Mesendoderm (in vitro differentiated cells): ENCODE measurements at regions not wholly inside any gene's neighbourhood (a gene's known extent, or its start where the extent isn't known, plus 50 kb on each side); places are given as distances from the start of the nearest gene placed in this dataset.

Source experiments
- DNase-seq: peaks from one replicate; pipeline ENCODE4 v3.0.0; 2013
- H2AK5ac ChIP-seq: 2 replicates; pipeline ENCODE4 v1.6.1; 2013; ENCODE audit warnings: low read length, inconsistent platforms
- H2BK120ac ChIP-seq: 2 replicates; pipeline ENCODE4 v1.6.1; 2013; ENCODE audit warnings: low read depth, mild to moderate bottlenecking, low read length, moderate library complexity, mixed read lengths
- H2BK15ac ChIP-seq: replicated peaks from 2 replicates; pipeline ENCODE4 v1.6.1; 2013; ENCODE audit warnings: low read depth, mild to moderate bottlenecking, moderate library complexity
- H2BK5ac ChIP-seq: 2 replicates; pipeline ENCODE4 v1.6.1; 2013; ENCODE audit warnings: low read length, inconsistent platforms
- H3K18ac ChIP-seq: 2 replicates; pipeline ENCODE4 v1.6.1; 2013; ENCODE audit warnings: mild to moderate bottlenecking, low read length, mixed read lengths
- H3K23ac ChIP-seq: one replicate; pipeline ENCODE4 v1.6.1; 2013; ENCODE audit warnings: low read length
- H3K27ac ChIP-seq: 2 replicates; pipeline ENCODE4 v1.5.1; 2013; ENCODE audit warnings: low read depth, mild to moderate bottlenecking, inconsistent platforms, low read length, moderate library complexity
- H3K27me3 ChIP-seq: 2 replicates; pipeline ENCODE4 v1.6.1; 2013; ENCODE audit warnings: low read length, control low read depth, mild to moderate bottlenecking, inconsistent platforms; ENCODE audit not compliant: insufficient read depth, poor library complexity
- H3K36me3 ChIP-seq: 2 replicates; pipeline ENCODE4 v1.6.1; 2013; ENCODE audit warnings: low read length, inconsistent platforms; ENCODE audit not compliant: control insufficient read depth, insufficient read depth
- H3K4ac ChIP-seq: one replicate; pipeline ENCODE4 v1.6.1; 2013; ENCODE audit warnings: low read depth, mild to moderate bottlenecking, low read length, moderate library complexity
- H3K4me1 ChIP-seq: 2 replicates; pipeline ENCODE4 v1.6.1; 2013; ENCODE audit warnings: low read depth, low read length, inconsistent platforms; ENCODE audit not compliant: control insufficient read depth
- H3K4me2 ChIP-seq: 2 replicates; pipeline ENCODE4 v1.6.1; 2013; ENCODE audit warnings: low read length
- H3K4me3 ChIP-seq: 2 replicates; pipeline ENCODE4 v1.5.1; 2013; ENCODE audit warnings: mild to moderate bottlenecking, low read length
- H3K56ac ChIP-seq: one replicate; pipeline ENCODE4 v1.6.1; 2013; ENCODE audit warnings: low read length
- H3K79me1 ChIP-seq: 2 replicates; pipeline ENCODE4 v1.6.1; 2013; ENCODE audit warnings: low read length, inconsistent platforms
- H3K79me2 ChIP-seq: 2 replicates; pipeline ENCODE4 v1.6.1; 2013; ENCODE audit warnings: mild to moderate bottlenecking, low read length; ENCODE audit not compliant: control insufficient read depth, insufficient read depth
- H3K9ac ChIP-seq: 2 replicates; pipeline ENCODE4 v1.6.1; 2013; ENCODE audit warnings: low read length, inconsistent platforms
- H4K5ac ChIP-seq: one replicate; pipeline ENCODE4 v1.6.1; 2013; ENCODE audit warnings: low read length
- H4K8ac ChIP-seq: one replicate; pipeline ENCODE4 v1.6.1; 2013; ENCODE audit warnings: low read depth, mild to moderate bottlenecking, control low read depth, low read length, moderate library complexity
- WGBS: extraction: QIAGEN DNeasy Blood & Tissue Kit; methylation state at CpG from one replicate; pipeline ENCODE4 v1.1.7; 2013; ENCODE audit warnings: low lambda C conversion rate, missing lambda C conversion rate; ENCODE audit not compliant: insufficient coverage; ENCODE audit errors: extremely low coverage; 5-methylcytosine and 5-hydroxymethylcytosine counted together

DNA sequence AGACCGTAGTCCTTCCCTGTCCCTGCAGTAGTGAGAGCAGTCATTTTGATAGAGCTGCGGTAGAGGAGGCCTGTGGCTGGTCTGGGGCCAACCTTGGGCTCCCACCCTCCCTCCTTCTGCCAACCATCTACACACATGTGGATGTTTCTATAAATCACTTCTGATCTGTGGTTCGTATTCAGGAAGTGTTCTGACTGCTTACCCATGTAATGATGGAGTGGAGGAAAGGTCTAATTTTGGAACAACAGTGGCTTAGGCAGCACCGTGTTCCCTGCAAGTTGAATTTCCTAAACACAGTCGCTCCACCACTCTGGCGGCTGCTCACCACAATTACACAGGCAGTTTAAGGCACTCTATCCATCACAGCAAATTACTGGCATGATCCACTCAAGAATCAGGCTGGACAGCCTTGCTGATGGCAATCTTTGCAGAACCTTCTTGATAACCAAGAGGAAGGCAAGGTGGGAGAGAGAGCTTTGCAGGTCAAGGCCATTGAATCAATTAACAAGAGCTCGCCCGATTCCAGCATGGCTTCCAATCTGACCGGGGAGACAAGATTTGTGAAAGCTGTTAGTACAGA lies 104.7 kb upstream of the VEPH1 start:
- Histone ChIP-seq H3K56ac (no peak overlapping the region), H2AK5ac (no peak overlapping the region), H3K4ac (no peak overlapping the region), H3K4me3 (no peak overlapping the region), H2BK5ac (no peak overlapping the region), H2BK15ac (no peak overlapping the region), H3K18ac (no peak overlapping the region), H2BK120ac (no peak overlapping the region), H3K4me1 (peaks cover 3% of the 10 kb centered on the region), H4K8ac (no peak overlapping the region), H3K79me1 (no peaks in the 10 kb centered on the region), H3K9ac (no peak overlapping the region), H4K5ac (no peak overlapping the region), H3K27me3 (no peaks in the 10 kb centered on the region), H3K4me2 (no peak overlapping the region), H3K79me2 (no peaks in the 10 kb centered on the region), H3K36me3 (no peaks in the 10 kb centered on the region), H3K27ac (no peak overlapping the region), H3K23ac (no peak overlapping the region)
- WGBS: no CpG with 5 or more reads among the region's 9 CpGs
- DNase-seq: no peak

GRCh38 chr3:157606852-157607197 lies 103.6 kb upstream of the VEPH1 start:
- H3K79me2 ChIP-seq: no peaks in the 10 kb centered on the region
- H3K36me3 ChIP-seq: no peaks in the 10 kb centered on the region
- H2BK15ac ChIP-seq: no peak overlapping the region
- H3K56ac ChIP-seq: no peak overlapping the region
- H3K4me1 ChIP-seq: peaks cover 3% of the 10 kb centered on the region
- no peaks in the 10 kb centered on the region for H3K79me1 ChIP-seq
- no peak for DNase-seq
- no peak overlapping the region for H3K4me3 ChIP-seq
- H3K23ac ChIP-seq: no peak overlapping the region
- no peak overlapping the region for H4K8ac ChIP-seq
- no peak overlapping the region for H3K27ac ChIP-seq
- no peak overlapping the region for H3K4ac ChIP-seq
- WGBS: no CpG with 5 or more reads among the region's 4 CpGs
- no peak overlapping the region for H4K5ac ChIP-seq
- no peak overlapping the region for H3K4me2 ChIP-seq
- H2BK120ac ChIP-seq: no peak overlapping the region
- no peaks in the 10 kb centered on the region for H3K27me3 ChIP-seq
- no peak overlapping the region for H2AK5ac ChIP-seq
- H3K9ac ChIP-seq: no peak overlapping the region
- H2BK5ac ChIP-seq: no peak overlapping the region
- no peak overlapping the region for H3K18ac ChIP-seq

- Histone ChIP-seq H3K18ac (no peak overlapping the region), H3K4me2 (no peak overlapping the region), H3K4me1 (peaks cover 3% of the 10 kb centered on the region), H3K79me2 (no peaks in the 10 kb centered on the region), H3K4me3 (no peak overlapping the region), H3K27me3 (no peaks in the 10 kb centered on the region), H3K36me3 (no peaks in the 10 kb centered on the region), H2BK5ac (no peak overlapping the region), H2AK5ac (no peak overlapping the region), H3K23ac (no peak overlapping the region), H4K8ac (no peak overlapping the region), H3K56ac (no peak overlapping the region), H3K27ac (no peak overlapping the region), H3K4ac (no peak overlapping the region), H3K79me1 (no peaks in the 10 kb centered on the region), H4K5ac (no peak overlapping the region), H2BK120ac (no peak overlapping the region), H3K9ac (peak overlapping the region; percentile 27), H2BK15ac (no peak overlapping the region)
- DNase-seq: peak; percentile 92
- WGBS: no CpG with 5 or more reads among the region's 11 CpGs
Measured at GRCh38 chr3:157606011-157606851, 103.0 kb upstream of the VEPH1 start.

DNA sequence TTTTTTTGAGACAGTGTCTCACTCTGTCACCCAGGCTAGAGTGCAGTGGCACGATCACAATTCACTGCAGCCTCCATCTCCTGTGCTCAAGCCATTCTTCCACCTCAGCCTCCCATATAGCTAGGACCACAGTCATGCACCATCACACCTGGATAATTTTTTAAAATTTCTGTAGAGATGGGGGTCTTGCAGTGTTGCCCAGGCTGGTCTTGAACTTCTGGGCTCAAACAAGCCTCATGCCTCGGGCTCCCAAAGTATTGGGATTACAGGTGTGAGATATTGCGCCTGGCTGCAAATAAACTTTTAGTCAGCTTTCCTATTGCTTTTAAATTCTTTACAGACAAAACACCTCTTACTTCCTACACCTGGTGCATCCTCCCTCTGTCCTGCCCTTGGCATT lies 102.1 kb upstream of the VEPH1 start:
- H3K23ac ChIP-seq: no peak overlapping the region
- H3K36me3 ChIP-seq: no peaks in the 10 kb centered on the region
- H3K27ac ChIP-seq: no peak overlapping the region
- WGBS: no CpG with 5 or more reads among the region's 3 CpGs
- no peak for DNase-seq
- no peak overlapping the region for H3K4ac ChIP-seq
- H3K27me3 ChIP-seq: no peaks in the 10 kb centered on the region
- no peak overlapping the region for H3K18ac ChIP-seq
- no peak overlapping the region for H2BK15ac ChIP-seq
- H3K79me2 ChIP-seq: no peaks in the 10 kb centered on the region
- no peak overlapping the region for H4K8ac ChIP-seq
- no peak overlapping the region for H3K9ac ChIP-seq
- H3K79me1 ChIP-seq: no peaks in the 10 kb centered on the region
- H3K56ac ChIP-seq: no peak overlapping the region
- H2AK5ac ChIP-seq: no peak overlapping the region
- H3K4me1 ChIP-seq: peaks cover 3% of the 10 kb centered on the region
- no peak overlapping the region for H4K5ac ChIP-seq
- no peak overlapping the region for H2BK120ac ChIP-seq
- no peak overlapping the region for H3K4me3 ChIP-seq
- no peak overlapping the region for H2BK5ac ChIP-seq
- no peak overlapping the region for H3K4me2 ChIP-seq

DNA sequence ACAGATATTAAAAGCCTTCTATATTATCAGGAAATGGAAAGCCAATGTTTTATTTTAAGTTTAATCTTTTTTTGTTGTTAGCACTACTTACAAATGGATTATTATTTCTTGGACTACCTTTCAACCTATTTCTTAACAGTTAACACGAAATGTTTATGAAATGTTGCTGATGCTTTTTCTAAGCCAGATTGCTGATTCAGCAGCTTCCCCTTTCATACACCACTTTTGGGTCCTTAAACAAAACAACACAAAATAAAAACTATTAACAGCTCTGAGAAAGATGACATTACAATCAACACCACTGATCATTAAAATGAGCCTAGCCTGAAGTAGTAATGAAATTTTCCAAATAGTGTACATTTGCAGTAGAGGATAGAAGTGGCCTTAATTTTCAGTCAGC lies 99.2 kb upstream of the VEPH1 start:
- no peaks in the 10 kb centered on the region for H3K36me3 ChIP-seq
- H3K4ac ChIP-seq: no peak overlapping the region
- no peak overlapping the region for H4K5ac ChIP-seq
- no peak overlapping the region for H2BK5ac ChIP-seq
- no peak overlapping the region for H3K56ac ChIP-seq
- WGBS: no CpG with 5 or more reads among the region's 1 CpG
- no peak overlapping the region for H2AK5ac ChIP-seq
- H3K4me3 ChIP-seq: no peak overlapping the region
- no peaks in the 10 kb centered on the region for H3K79me1 ChIP-seq
- H2BK15ac ChIP-seq: no peak overlapping the region
- H3K9ac ChIP-seq: no peak overlapping the region
- no peak overlapping the region for H3K18ac ChIP-seq
- H4K8ac ChIP-seq: no peak overlapping the region
- H3K4me2 ChIP-seq: no peak overlapping the region
- no peak overlapping the region for H2BK120ac ChIP-seq
- peaks cover 3% of the 10 kb centered on the region for H3K4me1 ChIP-seq
- no peak overlapping the region for H3K23ac ChIP-seq
- H3K79me2 ChIP-seq: no peaks in the 10 kb centered on the region
- H3K27me3 ChIP-seq: no peaks in the 10 kb centered on the region
- no peak for DNase-seq
- H3K27ac ChIP-seq: no peak overlapping the region
